GM19240 (cell line): ENCODE measurements at regions not wholly inside any gene's neighbourhood (a gene's known extent, or its start where the extent isn't known, plus 50 kb on each side); places are given as distances from the start of the nearest gene placed in this dataset.

ENCODE experiments used
- DNase-seq: peaks from one replicate; pipeline ENCODE4 v3.0.0; 2011; ENCODE audit warnings: low spot score; ENCODE audit not compliant: insufficient read length

DNA sequence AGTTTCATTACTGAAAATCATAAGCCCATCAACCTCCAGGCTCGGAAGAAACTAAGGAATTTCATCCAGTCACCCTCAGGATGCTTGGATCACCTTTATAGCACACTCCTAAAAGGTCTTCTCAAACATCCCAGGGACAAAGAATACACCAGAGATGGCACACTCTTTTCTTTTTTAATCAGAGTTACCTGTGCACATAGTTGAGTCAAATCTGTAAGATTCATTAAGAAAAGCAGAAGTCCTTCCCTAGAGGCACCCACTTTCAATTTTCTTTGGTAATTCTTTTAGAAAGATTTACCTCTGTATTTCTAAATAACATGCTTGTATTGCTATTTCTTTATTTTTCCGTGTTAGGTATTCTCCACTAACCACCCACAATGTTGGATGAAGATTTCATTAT lies 50.6 kb upstream of the IL6 start:
- no peak for DNase-seq

DNA sequence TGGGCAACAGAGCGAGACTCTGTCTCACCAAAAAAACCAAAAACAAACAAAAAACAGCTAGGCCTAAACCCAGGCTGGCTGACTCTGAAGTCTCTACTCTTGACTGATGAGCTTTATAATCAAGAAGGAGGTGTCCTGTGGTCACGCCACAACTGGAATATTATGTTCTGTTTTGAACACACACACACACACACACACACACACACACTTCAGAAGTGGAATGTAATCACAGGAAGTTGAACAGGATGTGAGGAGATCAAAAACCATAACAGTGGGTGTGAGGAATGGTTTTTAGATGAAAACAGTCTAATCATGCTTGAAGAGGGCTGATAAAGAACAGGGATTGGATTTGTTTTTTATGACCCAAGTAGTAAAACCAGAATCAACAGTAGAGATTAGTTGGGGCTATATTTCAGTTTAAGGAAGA lies 51.1 kb upstream of the IL6 start:
- DNase-seq, result no peak

DNA sequence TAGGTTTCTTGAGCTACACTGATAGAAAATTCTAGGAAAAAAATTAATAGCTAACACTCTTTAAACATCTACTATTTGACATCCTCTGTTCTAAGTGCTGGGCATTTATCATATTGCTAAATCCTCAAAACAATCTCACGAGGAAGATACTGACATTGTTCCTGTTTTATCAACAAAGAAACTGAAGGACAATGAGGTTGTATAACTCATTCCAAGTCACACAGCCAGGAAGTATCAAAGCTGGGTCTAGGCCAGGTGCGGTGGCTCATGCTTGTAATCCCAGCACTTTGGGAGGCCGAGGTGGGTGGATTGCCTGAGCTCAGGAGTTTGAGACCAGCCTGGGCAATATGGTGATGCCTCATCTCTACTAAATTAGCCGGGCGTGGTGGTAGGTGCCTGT lies 51.6 kb upstream of the IL6 start:
- DNase-seq, result no peak

DNA sequence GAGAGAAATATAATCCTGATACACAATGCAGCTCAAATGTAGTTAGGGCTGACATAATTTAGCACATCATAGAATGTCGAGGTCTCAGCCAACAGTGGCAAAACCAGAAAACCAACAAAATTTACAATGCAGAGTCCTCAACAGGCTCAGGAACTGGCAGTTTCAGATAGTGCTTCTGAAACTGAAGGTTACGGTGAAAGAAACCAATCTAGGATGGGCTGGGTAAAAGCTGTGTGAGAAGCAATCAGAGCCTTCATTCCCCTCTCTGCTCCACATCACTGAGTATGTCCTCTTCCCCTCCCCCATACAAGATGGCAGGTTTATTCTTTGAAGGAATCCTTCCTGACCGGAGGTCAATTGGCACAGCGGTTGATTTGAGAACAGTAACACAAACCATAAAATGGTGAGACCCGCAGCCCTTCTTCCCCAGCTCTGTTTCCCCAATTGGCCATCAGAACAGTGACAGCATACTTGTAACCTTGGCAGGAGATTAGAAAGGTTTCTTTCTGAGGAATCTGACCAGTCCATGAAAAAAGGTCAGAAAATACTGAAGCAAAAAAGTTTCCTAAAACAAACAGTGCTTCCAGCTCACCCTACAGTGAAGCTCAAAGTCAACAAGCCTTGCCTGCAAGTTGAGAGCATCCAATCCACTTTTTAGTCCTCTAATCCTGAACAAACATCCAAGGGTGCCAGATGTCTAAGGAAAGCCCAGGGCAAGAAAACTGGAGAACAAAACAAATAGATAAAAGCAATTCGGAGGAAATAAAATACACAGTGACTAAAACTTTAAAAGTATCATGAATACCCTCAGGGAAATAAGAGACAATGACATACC lies 53.9 kb upstream of the IL6 start:
- DNase-seq, result peak; percentile 41

DNA sequence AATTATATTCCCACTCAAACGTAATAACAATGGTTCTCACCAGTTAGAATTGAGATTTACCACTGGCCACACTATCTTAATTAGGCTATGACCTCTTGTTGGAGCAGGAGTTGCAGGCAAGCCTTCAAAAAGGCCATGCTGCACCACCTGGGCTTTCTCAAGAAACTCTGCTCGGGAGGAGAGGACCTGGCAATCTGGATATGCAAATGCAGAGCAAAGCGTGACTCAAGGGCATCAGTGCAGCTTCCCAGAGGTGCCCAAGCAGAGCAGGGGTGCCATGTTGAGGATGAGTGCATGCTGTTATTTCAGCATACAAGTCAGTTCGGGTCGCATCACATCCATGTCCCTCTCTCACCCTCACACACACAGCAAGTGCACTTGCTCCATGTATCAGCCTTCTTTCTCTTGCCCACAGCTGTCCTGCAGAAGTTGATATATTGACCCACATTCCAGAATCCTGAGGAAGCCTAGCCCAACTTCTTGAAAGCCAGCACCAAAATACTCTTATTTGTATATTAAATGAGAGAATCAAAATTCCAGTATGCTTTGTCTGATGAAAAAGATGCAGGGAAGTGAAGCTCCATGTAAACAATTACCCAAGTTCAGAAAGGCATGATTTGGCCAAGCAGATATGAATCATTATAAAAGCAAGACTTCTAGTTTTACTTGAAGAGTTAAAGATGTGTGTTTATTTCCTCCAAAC lies 55.7 kb upstream of the IL6 start:
- DNase-seq, result no peak

DNA sequence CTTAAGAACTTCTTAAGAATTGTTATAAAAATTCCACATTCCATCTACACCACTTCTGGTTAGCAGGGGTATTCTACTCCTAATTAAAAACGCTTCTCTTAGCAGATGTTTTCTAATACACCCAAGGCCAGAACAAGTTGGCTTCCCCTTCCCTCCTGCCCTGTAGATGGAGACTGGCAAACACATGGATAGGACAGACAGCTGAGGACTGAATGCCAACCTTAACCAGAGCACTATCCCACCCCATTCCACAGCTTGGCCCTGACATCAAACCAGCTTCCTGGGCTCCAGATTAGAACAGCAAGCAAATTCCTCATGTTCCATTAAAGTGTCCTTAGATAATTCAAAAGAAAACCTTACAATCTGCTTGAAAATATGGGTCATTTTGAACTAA lies 56.6 kb upstream of the IL6 start:
- no peak for DNase-seq

DNA sequence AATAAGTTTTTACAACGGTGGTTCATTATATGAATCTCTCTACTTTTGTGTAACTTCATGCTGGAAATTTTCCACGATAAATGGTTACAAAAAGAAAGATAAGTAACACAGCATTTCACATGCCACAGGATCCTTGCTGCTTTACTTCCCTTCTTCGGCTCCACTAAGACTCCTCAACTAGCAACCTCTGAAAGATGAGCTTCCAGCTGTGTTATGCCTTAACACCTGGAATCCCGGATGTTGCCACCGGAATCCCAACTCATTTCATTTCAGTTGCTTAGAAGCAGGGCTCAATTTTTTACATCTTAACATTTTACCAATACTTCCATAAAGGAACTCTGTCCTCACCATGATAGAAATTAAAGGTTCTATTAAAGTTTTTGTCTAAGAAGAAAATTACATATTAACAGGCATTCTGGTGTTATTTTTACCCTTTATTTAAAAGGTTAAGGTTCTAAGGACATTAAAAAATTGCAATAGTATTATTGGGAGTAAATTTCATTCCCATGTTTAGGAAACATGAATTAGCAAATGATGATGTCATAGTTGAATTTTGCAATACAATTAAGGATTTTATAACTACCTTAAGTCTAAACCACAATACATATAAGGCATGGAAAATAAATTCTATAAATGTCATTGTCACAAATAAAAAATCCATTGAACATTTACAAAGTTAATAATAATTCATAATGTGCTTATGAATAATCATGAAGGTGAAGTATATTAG lies 57.1 kb upstream of the IL6 start:
- DNase-seq, result no peak

DNA sequence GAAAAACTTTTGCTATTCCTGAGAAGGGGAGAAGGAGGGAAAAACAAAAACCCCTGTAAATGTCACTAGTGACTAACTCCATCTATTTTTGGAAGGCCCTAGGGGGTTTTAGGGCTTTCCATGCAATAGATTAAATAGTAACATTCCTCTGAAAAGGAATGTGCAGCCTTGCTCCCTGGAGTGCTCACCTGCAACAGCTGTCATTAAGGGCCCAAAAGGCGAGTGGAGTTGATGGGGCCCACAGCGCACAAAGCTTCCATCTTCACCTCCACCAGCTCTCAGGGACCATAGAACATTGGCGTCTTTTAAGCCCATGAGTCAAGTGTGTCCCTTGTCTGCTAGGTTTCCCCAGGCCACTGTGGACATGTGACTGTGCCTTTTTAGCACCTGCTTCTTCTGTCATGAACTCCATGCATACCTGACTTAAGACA lies 58.0 kb upstream of the IL6 start:
- no peak for DNase-seq

DNA sequence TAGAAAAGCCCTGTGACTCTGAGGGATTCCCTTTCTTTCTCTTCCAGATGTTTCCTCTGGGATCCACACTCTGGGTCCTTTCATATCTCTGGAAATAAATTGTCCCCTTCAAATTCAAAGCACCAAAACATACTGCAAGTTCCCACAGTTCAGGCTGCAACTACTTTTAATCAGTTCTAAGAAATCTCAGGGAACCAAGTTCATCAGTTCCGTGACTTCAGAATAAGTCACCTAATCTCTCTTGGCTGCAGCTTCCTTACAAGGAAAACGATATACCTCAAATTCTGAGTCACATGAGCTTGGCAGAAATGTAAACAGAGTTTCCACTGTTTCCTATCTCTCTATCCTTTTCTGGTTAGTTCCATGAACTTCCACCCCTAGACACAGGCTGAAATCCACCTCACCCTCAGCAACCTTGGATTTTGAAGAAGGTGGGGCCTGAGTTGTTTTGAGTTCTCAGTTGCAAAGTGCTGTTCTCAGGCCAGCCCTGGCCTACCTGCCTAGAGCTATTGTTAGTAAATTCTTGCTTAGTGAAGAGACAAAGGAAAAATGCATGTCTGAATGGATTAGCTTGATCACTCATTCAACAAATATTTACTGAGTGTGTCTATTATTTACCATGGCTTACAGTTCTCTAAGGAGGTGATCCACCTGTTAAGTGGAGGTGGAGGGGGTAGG lies 59.3 kb upstream of the IL6 start:
- DNase-seq, result no peak

DNA sequence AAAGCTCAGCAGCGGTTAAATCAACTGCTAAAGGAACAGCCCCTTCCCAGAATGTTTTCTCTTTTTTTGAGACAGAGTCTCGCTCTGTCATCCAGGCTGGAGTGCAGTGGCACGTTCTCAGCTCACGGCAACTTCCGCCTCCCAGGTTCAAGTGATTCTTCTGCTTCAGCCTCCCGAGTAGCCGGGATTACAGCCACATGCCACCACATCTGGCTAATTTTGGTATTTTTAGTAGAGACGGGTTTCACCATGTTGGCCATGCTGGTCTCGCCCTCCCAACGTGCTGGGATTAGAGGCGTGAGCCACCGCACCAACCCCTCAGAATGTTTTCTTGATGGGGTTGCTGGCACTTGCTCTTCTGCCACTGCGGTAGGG lies 59.8 kb upstream of the IL6 start:
- DNase-seq, result no peak

DNA sequence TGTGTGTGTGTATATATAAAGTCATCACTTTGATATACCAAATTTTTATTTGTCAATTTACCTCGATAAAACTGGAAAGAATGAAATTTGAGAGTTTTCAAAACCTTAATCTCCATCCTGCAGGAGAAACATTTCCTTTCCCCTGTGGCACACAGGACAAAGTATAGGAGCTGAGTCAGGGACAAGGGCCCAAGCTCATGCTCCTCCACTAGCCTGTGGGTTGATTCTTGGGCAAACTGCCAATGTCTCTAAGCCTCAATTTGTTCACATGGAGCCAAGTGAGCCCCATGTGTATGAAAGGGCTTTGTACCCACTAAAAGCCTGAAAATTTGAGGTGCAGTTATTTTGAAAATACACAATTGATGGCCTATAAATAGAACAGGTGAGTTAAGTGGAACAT lies 60.3 kb upstream of the IL6 start:
- DNase-seq, result no peak

DNA sequence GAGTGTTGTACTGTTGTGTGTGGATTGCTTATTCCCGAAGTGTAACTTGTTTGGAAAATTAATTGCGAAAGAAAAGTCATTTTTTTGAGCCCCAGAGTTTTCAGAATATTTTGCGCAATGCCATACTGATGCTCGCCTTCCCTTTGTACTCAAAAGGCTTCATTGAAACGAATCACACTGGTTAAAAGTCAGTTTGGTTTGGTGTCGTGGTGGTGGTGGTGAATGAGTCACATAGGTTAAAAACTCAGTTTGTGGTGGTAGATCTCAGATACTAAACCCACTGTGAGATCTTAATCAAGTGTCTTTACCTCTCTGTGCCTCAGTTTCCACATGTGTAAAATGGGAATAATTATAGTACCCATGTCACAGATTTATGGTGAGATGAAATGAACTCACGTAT lies 61.1 kb upstream of the IL6 start:
- DNase-seq, result no peak

DNA sequence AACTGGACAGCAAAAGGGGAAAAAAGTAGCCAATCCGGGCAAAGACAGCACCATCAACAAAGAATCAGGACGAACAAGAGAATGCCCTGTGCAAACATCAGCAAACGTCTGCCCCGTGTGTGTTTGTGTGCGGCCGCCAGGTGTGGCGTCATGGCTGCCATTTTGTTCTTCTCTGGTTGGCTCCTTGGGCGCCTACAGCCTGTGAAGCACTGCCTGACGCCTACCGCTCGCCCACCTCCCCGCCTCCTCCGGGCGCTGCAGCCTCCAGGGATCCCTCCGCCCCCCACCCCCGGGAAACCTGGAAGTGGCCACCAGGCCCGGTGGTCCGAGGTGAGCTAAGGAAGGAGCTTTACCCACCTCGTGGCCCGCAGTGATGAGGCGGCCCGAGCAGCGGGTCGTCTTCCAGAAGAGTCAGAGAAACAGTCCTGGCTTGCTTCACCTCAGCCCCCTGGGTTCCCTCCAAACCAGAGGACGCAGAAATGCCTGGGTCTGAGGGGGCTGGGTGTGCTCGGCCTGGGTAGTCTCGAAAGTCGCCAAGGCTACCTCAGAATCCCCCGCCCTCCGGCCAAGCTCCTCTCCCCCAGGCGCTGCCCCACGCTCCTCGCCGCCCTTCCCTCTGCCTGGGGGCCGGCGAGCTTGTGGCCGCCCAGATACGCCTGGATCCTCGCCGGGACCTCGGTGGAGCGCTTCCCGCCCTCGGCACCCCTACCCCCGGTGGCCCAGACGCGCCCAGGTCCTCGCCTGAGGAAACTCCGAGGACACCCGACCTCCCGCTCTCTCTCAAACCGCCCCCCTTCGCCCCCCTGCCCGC lies 61.8 kb upstream of the IL6 start:
- no peak for DNase-seq

DNA sequence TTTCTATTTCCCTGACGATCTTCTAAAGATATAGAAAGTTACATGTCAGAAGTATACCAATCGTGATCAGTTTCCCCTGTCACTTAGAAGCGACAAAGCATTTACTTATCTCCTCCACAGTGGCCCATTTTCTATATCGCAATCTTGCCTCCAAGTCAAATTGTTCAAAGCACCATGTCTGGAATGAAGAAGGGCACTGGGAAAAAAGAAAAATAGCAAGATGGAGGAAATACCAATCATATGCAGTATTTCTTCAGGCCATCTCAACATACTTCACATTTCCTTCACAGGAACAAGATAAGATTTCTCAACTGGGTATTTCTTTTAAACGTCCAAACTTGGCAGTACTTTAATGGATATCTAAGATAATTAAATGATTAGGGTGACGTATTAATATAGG lies 63.3 kb upstream of the IL6 start:
- DNase-seq, result no peak

DNA sequence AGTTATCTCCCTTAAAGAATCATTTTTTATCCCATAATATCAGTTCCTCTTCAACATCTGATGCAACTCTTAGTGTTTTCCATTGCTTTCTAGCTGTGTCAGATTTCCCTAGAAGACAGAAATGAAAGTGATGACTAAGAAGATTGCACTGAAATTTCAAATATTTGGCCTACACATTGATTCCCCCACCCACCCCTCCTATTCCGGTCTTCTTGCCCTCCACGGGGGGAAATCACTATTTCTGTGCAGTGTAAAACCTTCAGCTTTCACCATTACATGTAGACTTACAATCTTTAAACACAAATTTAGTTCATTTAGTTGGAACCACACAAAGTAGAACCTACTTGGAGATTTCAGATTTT lies 63.7 kb upstream of the IL6 start:
- DNase-seq, result no peak

DNA sequence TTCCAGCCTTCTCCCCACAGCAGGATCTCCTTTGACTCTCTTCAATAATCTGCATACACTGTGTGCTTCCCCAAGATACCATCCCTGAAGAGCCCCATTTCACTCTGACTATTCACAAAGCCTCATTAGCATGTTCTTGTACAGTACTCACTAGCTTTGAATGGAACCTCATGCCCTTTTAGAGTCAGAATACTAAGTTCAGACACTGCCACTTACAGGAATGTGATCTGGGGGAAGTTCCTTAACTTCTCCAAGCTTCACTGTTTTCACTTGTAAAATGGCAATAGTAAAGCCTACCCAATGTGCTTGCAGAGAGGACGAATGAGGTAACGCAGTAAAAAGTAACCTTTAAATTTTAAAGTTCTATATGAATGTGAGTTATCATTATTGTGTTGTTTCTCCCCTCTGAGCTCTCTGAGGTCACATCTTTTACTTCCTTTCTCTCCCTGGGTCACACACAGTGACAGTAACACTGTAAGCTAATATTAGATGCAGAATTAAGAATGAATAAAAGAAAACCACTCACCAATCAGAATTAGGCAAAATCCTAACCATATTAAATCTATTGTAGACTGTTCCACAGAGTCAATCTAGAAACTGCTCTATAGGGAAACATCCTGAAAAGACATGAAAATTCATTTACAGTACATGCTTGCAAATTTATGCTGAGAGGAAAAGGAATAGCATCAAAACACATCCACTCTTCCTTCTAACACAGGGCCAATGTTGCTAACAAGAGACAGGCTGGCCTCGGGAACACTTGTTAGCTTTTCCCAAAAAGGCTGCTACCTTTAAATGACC lies 64.2 kb upstream of the IL6 start:
- DNase-seq, result no peak

DNA sequence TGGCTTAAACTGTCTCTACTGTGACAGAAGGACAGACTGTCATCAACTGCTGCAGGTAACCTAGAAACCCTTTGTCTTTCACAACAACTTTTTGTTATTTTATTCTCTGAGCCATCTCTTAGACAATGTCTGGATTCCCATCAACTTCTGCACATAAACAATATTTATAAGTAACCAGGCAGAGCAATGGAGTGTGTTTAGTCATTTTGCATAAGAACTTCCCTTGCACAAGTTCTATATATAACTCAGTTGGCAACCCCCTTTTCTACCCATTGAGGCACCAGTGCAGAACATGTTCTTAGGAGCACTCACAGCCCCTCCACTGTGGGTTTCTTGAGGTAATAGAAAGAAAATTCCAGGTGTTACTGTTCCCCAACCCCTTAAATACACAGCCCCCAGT lies 65.0 kb upstream of the IL6 start:
- DNase-seq, result no peak

DNA sequence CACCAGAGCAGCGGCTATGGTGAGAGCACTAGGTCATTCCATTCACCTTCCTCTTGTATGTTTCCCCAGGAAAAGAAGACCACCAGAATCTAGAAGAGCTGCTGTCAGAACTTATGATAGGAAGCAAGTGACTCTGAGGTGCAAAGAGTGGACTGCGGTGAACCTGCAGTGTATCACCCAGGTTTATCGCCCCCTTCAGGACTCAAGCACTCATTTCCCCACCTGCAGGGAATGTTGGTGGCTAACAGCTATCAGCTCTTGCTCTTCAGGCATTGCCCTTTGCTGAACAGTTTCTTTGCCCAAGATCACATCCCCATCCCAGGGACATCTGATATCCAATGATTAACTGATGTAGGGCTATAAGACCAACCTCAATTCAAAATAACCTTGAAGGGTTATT lies 66.3 kb upstream of the IL6 start:
- DNase-seq, result no peak

DNA sequence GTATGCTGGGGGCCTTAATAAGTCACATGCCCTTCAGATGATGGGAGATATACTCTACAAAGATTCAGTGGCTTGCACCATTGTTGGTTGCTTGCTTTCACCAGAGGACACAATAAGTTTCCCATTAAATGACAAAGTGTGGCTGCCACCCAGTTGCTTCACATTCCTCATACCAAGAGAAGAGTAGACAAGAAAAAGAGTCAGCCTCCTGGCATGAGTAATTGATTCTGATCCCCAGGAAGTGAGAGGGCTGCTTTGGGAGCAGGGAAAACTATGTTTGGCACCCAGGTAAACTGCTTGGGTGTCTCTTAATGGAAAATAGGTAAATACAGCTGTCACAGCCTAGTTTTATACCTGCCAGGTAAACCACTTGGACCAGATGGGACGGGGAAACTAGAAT lies 66.7 kb upstream of the IL6 start:
- no peak for DNase-seq

DNA sequence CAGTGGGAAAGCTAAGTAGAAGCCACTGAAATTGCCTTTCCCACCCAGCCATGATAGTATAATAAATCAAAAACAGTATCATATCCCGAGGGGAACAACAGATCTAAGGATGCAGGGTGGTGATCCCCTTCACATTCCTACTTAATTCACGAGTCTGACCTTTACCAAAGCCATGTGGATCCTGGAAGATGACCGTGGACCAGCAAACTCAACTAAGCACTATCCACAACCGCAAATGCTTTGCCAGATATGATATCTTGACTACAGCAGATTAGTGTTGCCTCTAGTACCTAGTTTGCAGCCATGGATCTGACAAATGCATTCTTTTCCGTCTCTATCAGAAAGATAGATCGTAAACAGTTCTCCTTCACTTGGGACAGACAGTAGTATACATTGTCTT lies 67.3 kb upstream of the IL6 start:
- no peak for DNase-seq
